Activated naive CD8-positive, alpha-beta T cell treated with anti-CD3 and anti-CD28 coated beads, Interleukin-2, amount 10 ng/mL, durations not matched to agents 7 days and 5 days (primary cell): ENCODE measurements at regions not wholly inside any gene's neighbourhood (a gene's known extent, or its start where the extent isn't known, plus 50 kb on each side); places are given as distances from the start of the nearest gene placed in this dataset.

Experiments used
- ATAC-seq: fragments of 150-1000 bp; cut with Tn5 transposase; one replicate; pipeline ENCODE4 v1.10.0; 2021; ENCODE audit warnings: low read depth, moderate library complexity
- POLR2A ChIA-PET: fragments of 350-600 bp; sonication (Branson Sonifier 250); formaldehyde crosslinking; loops from one replicate; lab custom pipeline; 2021; ENCODE audit warnings: antibody characterized with exemption; lab: Charles Lee
- DNase-seq: peaks from one replicate; pipeline ENCODE4 v3.0.0; 2021
- H3K27ac Mint-ChIP-seq: one replicate; pipeline ENCODE4 v1.8.0; 2022; ENCODE audit warnings: mild to moderate bottlenecking, mixed read lengths
- H3K27me3 Mint-ChIP-seq: one replicate; pipeline ENCODE4 v1.8.0; 2022; ENCODE audit warnings: mild to moderate bottlenecking, moderate library complexity, mixed read lengths
- H3K36me3 Mint-ChIP-seq: one replicate; pipeline ENCODE4 v1.8.0; 2021; ENCODE audit warnings: mild to moderate bottlenecking, mixed read lengths
- H3K4me1 Mint-ChIP-seq: one replicate; pipeline ENCODE4 v1.8.0; 2021; ENCODE audit warnings: mixed read lengths
- H3K4me3 Mint-ChIP-seq: one replicate; pipeline ENCODE4 v1.8.0; 2022; ENCODE audit warnings: mild to moderate bottlenecking, moderate library complexity, mixed read lengths
- H3K9me3 Mint-ChIP-seq: one replicate; pipeline ENCODE4 v1.8.0; 2021; ENCODE audit warnings: mixed read lengths

- Mint-ChIP-seq H3K27ac (no peak overlapping the region), H3K4me3 (no peak overlapping the region), H3K36me3 (no peaks in the 10 kb centered on the region), H3K4me1 (no peaks in the 10 kb centered on the region), H3K27me3 (peaks cover 2% of the 10 kb centered on the region), H3K9me3 (no peaks in the 10 kb centered on the region)
- POLR2A ChIA-PET, result no interaction called here
- DNase-seq, result no peak
- no peak for ATAC-seq
Observed at GRCh38 chr6:19986691-19987438, 149.7 kb downstream of the ID4 start.

GRCh38 chr6:19988555-19988954 lies 151.4 kb downstream of the ID4 start:
- no peak overlapping the region for H3K27ac Mint-ChIP-seq
- H3K27me3 Mint-ChIP-seq, result peaks cover 2% of the 10 kb centered on the region
- ATAC-seq (no peak), DNase-seq (no peak)
- no peaks in the 10 kb centered on the region for H3K36me3 Mint-ChIP-seq
- H3K4me3 Mint-ChIP-seq, result no peak overlapping the region
- POLR2A ChIA-PET, result no interaction called here
- no peaks in the 10 kb centered on the region for H3K9me3 Mint-ChIP-seq
- H3K4me1 Mint-ChIP-seq, result no peaks in the 10 kb centered on the region

GRCh38 chr6:19991176-19991575 lies 154.0 kb downstream of the ID4 start:
- no peak overlapping the region for H3K27ac Mint-ChIP-seq
- no peaks in the 10 kb centered on the region for H3K4me1 Mint-ChIP-seq
- DNase-seq (no peak), ATAC-seq (no peak)
- POLR2A ChIA-PET, result no interaction called here
- no peaks in the 10 kb centered on the region for H3K9me3 Mint-ChIP-seq
- no peak overlapping the region for H3K4me3 Mint-ChIP-seq
- H3K36me3 Mint-ChIP-seq, result no peaks in the 10 kb centered on the region
- H3K27me3 Mint-ChIP-seq, result peaks cover 2% of the 10 kb centered on the region

- H3K4me1 Mint-ChIP-seq, result peaks cover 3% of the 10 kb centered on the region
- no peak overlapping the region for H3K4me3 Mint-ChIP-seq
- POLR2A ChIA-PET, result no interaction called here
- no peaks in the 10 kb centered on the region for H3K36me3 Mint-ChIP-seq
- H3K27me3 Mint-ChIP-seq, result peaks cover 6% of the 10 kb centered on the region
- no peak overlapping the region for H3K27ac Mint-ChIP-seq
- DNase-seq (no peak), ATAC-seq (no peak)
- H3K9me3 Mint-ChIP-seq, result peaks cover 4% of the 10 kb centered on the region
Observed at GRCh38 chr6:19994909-19995308, 157.7 kb downstream of the ID4 start.

GRCh38 chr6:19995575-19996257 lies 158.5 kb downstream of the ID4 start:
- ATAC-seq, result no peak
- Mint-ChIP-seq H3K27me3 (peaks cover 6% of the 10 kb centered on the region), H3K36me3 (no peaks in the 10 kb centered on the region), H3K4me3 (no peak overlapping the region), H3K9me3 (peaks cover 5% of the 10 kb centered on the region), H3K4me1 (peaks cover 3% of the 10 kb centered on the region), H3K27ac (no peak overlapping the region)
- POLR2A ChIA-PET, result no interaction called here
- DNase-seq, result no peak

- Mint-ChIP-seq H3K4me3 (no peak overlapping the region), H3K27me3 (peaks cover 4% of the 10 kb centered on the region), H3K4me1 (peaks cover 3% of the 10 kb centered on the region), H3K27ac (no peak overlapping the region), H3K36me3 (no peaks in the 10 kb centered on the region), H3K9me3 (peaks cover 5% of the 10 kb centered on the region)
- POLR2A ChIA-PET, result no interaction called here
- no peak for DNase-seq
- ATAC-seq, result no peak
Observed at GRCh38 chr6:19997104-19997503, 159.9 kb downstream of the ID4 start.

GRCh38 chr6:19998541-19998940 lies 161.4 kb downstream of the ID4 start:
- no peak overlapping the region for H3K27ac Mint-ChIP-seq
- ATAC-seq (no peak), DNase-seq (no peak)
- H3K4me3 Mint-ChIP-seq, result no peak overlapping the region
- POLR2A ChIA-PET, result no interaction called here
- peaks cover 7% of the 10 kb centered on the region for H3K27me3 Mint-ChIP-seq
- H3K4me1 Mint-ChIP-seq, result peaks cover 3% of the 10 kb centered on the region
- peaks cover 5% of the 10 kb centered on the region for H3K9me3 Mint-ChIP-seq
- no peaks in the 10 kb centered on the region for H3K36me3 Mint-ChIP-seq

GRCh38 chr6:19999319-20000191 lies 162.4 kb downstream of the ID4 start:
- Mint-ChIP-seq H3K27me3 (peaks cover 7% of the 10 kb centered on the region), H3K4me3 (no peak overlapping the region), H3K27ac (no peak overlapping the region), H3K9me3 (peaks cover 5% of the 10 kb centered on the region), H3K4me1 (peaks cover 3% of the 10 kb centered on the region), H3K36me3 (no peaks in the 10 kb centered on the region)
- no peak for DNase-seq
- POLR2A ChIA-PET, result no interaction called here
- ATAC-seq, result peak; percentile 87

- Mint-ChIP-seq H3K4me1 (peaks cover 3% of the 10 kb centered on the region), H3K4me3 (no peak overlapping the region), H3K36me3 (no peaks in the 10 kb centered on the region), H3K9me3 (peaks cover 5% of the 10 kb centered on the region), H3K27ac (no peak overlapping the region), H3K27me3 (peaks cover 7% of the 10 kb centered on the region)
- POLR2A ChIA-PET, result no interaction called here
- DNase-seq (no peak), ATAC-seq (no peak)
Observed at GRCh38 chr6:20001286-20001685, 164.1 kb downstream of the ID4 start.

- H3K4me3 Mint-ChIP-seq, result no peak overlapping the region
- no peaks in the 10 kb centered on the region for H3K36me3 Mint-ChIP-seq
- ATAC-seq, result no peak
- no peaks in the 10 kb centered on the region for H3K9me3 Mint-ChIP-seq
- peaks cover 5% of the 10 kb centered on the region for H3K27me3 Mint-ChIP-seq
- no peaks in the 10 kb centered on the region for H3K4me1 Mint-ChIP-seq
- H3K27ac Mint-ChIP-seq, result no peak overlapping the region
- POLR2A ChIA-PET, result no interaction called here
- DNase-seq, result no peak
Observed at GRCh38 chr6:20006037-20006436, 168.9 kb downstream of the ID4 start.

- POLR2A ChIA-PET, result no interaction called here
- no peaks in the 10 kb centered on the region for H3K36me3 Mint-ChIP-seq
Observed at GRCh38 chr6:20008131-20008530, 171.0 kb downstream of the ID4 start.

GRCh38 chr6:20013066-20013861 lies 176.1 kb downstream of the ID4 start:
- Mint-ChIP-seq H3K4me3 (no peak overlapping the region), H3K4me1 (no peaks in the 10 kb centered on the region), H3K27ac (no peak overlapping the region), H3K27me3 (peaks cover 5% of the 10 kb centered on the region), H3K9me3 (no peaks in the 10 kb centered on the region), H3K36me3 (no peaks in the 10 kb centered on the region)
- POLR2A ChIA-PET, result no interaction called here
- DNase-seq (no peak), ATAC-seq (no peak)

More at GRCh38 chr6:20008131-20008530, 171.0 kb downstream of the ID4 start:
- no peak overlapping the region for H3K27ac Mint-ChIP-seq
- no peak overlapping the region for H3K4me3 Mint-ChIP-seq
- no peak for ATAC-seq
- peaks cover 7% of the 10 kb centered on the region for H3K27me3 Mint-ChIP-seq
- no peak for DNase-seq
- no peaks in the 10 kb centered on the region for H3K4me1 Mint-ChIP-seq
- H3K9me3 Mint-ChIP-seq, result no peaks in the 10 kb centered on the region

- DNase-seq (no peak), ATAC-seq (no peak)
- no peak overlapping the region for H3K27ac Mint-ChIP-seq
- H3K27me3 Mint-ChIP-seq, result peaks cover 5% of the 10 kb centered on the region
- no peaks in the 10 kb centered on the region for H3K36me3 Mint-ChIP-seq
- POLR2A ChIA-PET, result no interaction called here
- no peak overlapping the region for H3K4me3 Mint-ChIP-seq
- H3K9me3 Mint-ChIP-seq, result no peaks in the 10 kb centered on the region
- no peaks in the 10 kb centered on the region for H3K4me1 Mint-ChIP-seq
Observed at GRCh38 chr6:20014508-20014907, 177.3 kb downstream of the ID4 start.
